ENCODE measurements at regions not wholly inside any gene's neighbourhood (a gene's known extent, or its start where the extent isn't known, plus 50 kb on each side); places are given as distances from the start of the nearest gene placed in this dataset.

- DNase-seq (ENCODE audit: low spot score) = no peak
- no peak for TF ChIP-seq CTCF (IDR thresholded peaks at IDR 0.05)
- H3K27me3 ChIP-seq = no peaks in the 10 kb centered on the region
Observed at GRCh38 chr12:23290627-23291330, 658.7 kb downstream of the SOX5 start.

GRCh38 chr12:23303220-23303619 lies 646.2 kb downstream of the SOX5 start:
- TF ChIP-seq CTCF (IDR thresholded peaks at IDR 0.05) = no peak
- H3K4me1 ChIP-seq = no peaks in the 10 kb centered on the region
- H3K27ac ChIP-seq = no peak overlapping the region
- H3K27me3 ChIP-seq = no peaks in the 10 kb centered on the region
- no peak overlapping the region for H3K4me3 ChIP-seq
- H3K9me3 ChIP-seq = peaks cover 0 to 4% of the 10 kb centered on the region in 2 donors
- DNase-seq (ENCODE audit: low spot score) = no peak
- no peaks in the 10 kb centered on the region for H3K36me3 ChIP-seq

More at GRCh38 chr12:23290627-23291330, 658.7 kb downstream of the SOX5 start:
- no peaks in the 10 kb centered on the region for H3K36me3 ChIP-seq
- no peaks in the 10 kb centered on the region for H3K4me1 ChIP-seq
- no peak overlapping the region for H3K27ac ChIP-seq
- H3K9me3 ChIP-seq = no peaks in the 10 kb centered on the region
- no peak overlapping the region for H3K4me3 ChIP-seq

GRCh38 chr12:23303821-23304220 lies 645.6 kb downstream of the SOX5 start:
- no peaks in the 10 kb centered on the region for H3K27me3 ChIP-seq
- no peak for TF ChIP-seq CTCF (IDR thresholded peaks at IDR 0.05)
- DNase-seq (ENCODE audit: low spot score) = no peak
- H3K4me1 ChIP-seq = no peaks in the 10 kb centered on the region
- H3K9me3 ChIP-seq = peaks cover 0 to 4% of the 10 kb centered on the region in 2 donors
- H3K36me3 ChIP-seq = no peaks in the 10 kb centered on the region
- no peak overlapping the region for H3K27ac ChIP-seq
- no peak overlapping the region for H3K4me3 ChIP-seq

- Histone ChIP-seq H3K4me1 (no peaks in the 10 kb centered on the region), H3K4me3 (no peak overlapping the region), H3K27ac (no peak overlapping the region), H3K27me3 (no peaks in the 10 kb centered on the region), H3K36me3 (no peaks in the 10 kb centered on the region), H3K9me3 (no peaks in the 10 kb centered on the region)
- TF ChIP-seq CTCF (IDR thresholded peaks at IDR 0.05) = no peak
- DNase-seq (ENCODE audit: low spot score) = no peak
Observed at GRCh38 chr12:23333938-23334337, 615.5 kb downstream of the SOX5 start.

GRCh38 chr12:23335593-23335992 lies 613.9 kb downstream of the SOX5 start:
- Histone ChIP-seq H3K27ac (no peak overlapping the region), H3K27me3 (no peaks in the 10 kb centered on the region), H3K36me3 (no peaks in the 10 kb centered on the region), H3K9me3 (no peaks in the 10 kb centered on the region), H3K4me1 (no peaks in the 10 kb centered on the region), H3K4me3 (no peak overlapping the region)
- DNase-seq (ENCODE audit: low spot score) = no peak
- TF ChIP-seq CTCF (IDR thresholded peaks at IDR 0.05) = no peak

GRCh38 chr12:23337213-23337612 lies 612.3 kb downstream of the SOX5 start:
- DNase-seq (ENCODE audit: low spot score) = no peak
- H3K9me3 ChIP-seq = no peaks in the 10 kb centered on the region
- H3K4me3 ChIP-seq = no peak overlapping the region
- H3K4me1 ChIP-seq = no peaks in the 10 kb centered on the region
- H3K36me3 ChIP-seq = no peaks in the 10 kb centered on the region
- no peak overlapping the region for H3K27ac ChIP-seq
- no peak for TF ChIP-seq CTCF (IDR thresholded peaks at IDR 0.05)
- H3K27me3 ChIP-seq = no peaks in the 10 kb centered on the region

All from right atrium auricular region (tissue), 2 donors.